ENCODE measurements at regions not wholly inside any gene's neighbourhood (a gene's known extent, or its start where the extent isn't known, plus 50 kb on each side); places are given as distances from the start of the nearest gene placed in this dataset.

DNA sequence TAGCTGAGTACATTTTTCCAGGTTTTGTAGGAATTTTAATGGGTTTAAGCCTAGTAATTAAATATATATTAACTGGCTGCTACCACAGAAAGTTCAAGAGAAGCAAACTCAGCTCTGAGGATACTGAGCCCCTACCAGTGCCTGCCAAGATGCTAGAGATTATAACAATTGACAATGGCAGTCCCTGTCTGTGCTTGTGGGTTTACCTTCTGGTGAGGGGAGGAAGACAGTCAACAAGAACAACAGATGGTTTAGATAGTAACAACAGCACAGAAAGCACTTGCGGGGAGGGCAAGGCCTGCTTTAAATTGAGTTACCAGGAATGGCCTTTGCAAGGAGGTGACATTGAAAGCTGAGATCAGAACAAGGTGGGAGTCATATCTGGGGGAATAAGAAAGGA lies 56.6 kb upstream of the ARHGEF3 start:
- DNase-seq (ENCODE audit: insufficient read length, low spot score) (no peak), FAIRE-seq (no peak)
- TF ChIP-seq, protein P1, sequence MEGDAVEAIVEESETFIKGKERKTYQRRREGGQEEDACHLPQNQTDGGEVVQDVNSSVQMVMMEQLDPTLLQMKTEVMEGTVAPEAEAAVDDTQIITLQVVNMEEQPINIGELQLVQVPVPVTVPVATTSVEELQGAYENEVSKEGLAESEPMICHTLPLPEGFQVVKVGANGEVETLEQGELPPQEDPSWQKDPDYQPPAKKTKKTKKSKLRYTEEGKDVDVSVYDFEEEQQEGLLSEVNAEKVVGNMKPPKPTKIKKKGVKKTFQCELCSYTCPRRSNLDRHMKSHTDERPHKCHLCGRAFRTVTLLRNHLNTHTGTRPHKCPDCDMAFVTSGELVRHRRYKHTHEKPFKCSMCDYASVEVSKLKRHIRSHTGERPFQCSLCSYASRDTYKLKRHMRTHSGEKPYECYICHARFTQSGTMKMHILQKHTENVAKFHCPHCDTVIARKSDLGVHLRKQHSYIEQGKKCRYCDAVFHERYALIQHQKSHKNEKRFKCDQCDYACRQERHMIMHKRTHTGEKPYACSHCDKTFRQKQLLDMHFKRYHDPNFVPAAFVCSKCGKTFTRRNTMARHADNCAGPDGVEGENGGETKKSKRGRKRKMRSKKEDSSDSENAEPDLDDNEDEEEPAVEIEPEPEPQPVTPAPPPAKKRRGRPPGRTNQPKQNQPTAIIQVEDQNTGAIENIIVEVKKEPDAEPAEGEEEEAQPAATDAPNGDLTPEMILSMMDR (IDR thresholded peaks at IDR 0.05; ENCODE audit: insufficient read depth, missing control alignments), result no peak

DNA sequence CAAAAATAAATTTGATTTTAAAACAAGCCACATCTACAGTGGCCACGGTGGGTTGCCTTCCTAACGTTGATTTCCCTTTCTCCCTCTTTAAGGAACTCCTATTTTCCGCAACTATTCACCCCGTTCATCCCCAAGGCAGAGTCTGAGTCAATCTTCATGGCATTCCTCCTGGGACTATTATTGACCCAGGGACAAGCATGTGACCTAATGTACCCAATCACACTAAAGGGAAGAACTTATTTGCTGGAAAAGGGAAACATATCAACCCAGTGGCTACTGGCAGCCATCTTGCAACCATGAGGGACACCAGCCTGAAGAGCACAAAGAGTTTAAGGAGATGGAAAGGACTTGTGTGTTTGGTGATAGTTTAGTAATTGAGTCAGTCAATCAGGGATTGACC lies 55.4 kb upstream of the ARHGEF3 start:
- FAIRE-seq (no peak), DNase-seq (ENCODE audit: insufficient read length, low spot score) (no peak)
- TF ChIP-seq, protein P1 (IDR thresholded peaks at IDR 0.05; ENCODE audit: insufficient read depth, missing control alignments), result no peak

DNA sequence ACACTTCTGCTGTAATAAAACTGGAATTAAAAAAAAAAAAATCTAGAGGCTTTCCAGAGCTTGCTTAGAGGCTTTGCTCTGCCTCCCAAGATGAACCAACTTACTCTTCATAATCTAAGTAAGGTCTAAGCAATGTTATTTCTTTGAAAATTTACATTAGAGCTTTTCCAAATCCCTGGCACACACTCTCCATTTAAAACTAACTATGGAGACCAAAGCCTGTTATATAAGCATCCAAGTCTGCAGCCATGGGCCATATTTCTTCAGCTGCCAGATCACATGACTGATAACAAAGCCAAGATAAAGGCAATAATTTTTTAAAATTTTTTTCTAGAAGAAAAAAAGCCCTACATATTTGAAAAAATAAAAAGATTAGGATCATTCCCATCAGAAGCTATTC lies 55.0 kb upstream of the ARHGEF3 start:
- FAIRE-seq, result no peak
- no peak for DNase-seq (ENCODE audit: insufficient read length, low spot score)
- TF ChIP-seq, protein P1 (IDR thresholded peaks at IDR 0.05; ENCODE audit: insufficient read depth, missing control alignments), result no peak

DNA sequence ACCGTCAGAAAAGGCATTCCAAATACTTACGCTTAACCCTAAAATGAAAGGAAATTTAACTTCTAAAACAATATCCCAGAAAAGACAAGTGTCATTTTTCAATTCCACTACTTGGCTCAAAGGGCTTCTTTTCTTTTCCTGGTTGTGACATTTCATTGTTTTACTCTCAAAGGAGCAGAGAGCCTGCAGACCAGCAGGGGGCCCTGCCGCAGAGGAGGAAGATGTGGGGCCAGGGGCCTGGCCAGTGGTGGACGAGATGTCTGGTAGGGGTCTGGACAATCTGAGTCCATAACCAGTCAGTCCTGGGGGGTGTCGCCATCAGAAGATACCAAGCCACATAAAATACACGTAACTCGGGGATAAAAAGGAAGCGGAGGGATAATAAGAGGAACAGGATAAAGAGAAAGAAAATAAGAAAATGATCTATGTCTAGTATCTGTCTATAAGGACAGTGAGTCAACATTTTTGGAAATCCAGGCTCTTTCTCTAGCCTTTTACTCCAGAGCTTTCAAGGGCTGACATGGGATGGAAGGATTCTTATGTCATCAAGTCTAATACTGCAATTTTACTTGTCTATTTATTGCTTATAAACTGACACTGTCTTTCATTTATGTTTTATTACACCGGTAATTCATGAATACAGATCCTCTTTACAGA lies 54.2 kb upstream of the ARHGEF3 start:
- DNase-seq (ENCODE audit: insufficient read length, low spot score) (no peak), FAIRE-seq (no peak)
- TF ChIP-seq, protein P1 (IDR thresholded peaks at IDR 0.05; ENCODE audit: insufficient read depth, missing control alignments), result peak; percentile 49

DNA sequence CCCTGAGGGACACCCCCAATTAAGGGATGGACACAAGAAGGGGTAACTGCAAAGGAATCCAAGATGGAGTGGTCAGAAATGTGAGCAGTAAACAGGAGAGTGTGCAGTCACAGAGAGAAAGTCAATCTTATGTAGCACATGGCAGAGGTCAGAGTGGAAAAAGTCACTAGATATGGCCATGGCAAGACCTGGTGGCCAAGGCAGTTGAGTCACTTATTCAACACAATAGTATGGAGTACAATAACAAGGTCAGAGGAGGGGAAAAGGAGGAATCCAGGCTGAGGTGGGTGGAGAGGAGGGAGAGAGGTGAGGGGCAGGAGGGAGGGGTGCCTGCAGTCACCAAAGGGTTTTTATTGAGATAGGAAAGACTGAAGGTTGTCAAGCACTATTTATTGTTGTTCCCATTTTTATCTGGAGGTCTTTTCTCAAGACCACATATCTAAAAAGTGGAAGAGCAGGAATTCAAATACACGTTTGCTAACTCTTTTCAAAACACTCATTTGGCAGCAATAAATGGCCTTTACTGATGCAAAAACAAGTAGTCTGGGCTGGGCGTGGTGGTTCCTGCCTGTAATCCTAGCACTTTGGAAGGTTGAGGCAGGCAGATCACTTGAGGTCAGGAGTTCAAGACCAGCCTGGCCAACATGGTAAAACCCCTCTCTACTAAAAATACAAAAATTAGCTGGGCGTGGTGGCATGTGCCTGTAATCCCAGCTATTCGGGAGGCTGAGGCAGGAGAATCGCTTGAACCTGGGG lies 53.3 kb upstream of the ARHGEF3 start:
- TF ChIP-seq, protein P1 (IDR thresholded peaks at IDR 0.05; ENCODE audit: insufficient read depth, missing control alignments), result no peak
- FAIRE-seq (no peak), DNase-seq (ENCODE audit: insufficient read length, low spot score) (no peak)

DNA sequence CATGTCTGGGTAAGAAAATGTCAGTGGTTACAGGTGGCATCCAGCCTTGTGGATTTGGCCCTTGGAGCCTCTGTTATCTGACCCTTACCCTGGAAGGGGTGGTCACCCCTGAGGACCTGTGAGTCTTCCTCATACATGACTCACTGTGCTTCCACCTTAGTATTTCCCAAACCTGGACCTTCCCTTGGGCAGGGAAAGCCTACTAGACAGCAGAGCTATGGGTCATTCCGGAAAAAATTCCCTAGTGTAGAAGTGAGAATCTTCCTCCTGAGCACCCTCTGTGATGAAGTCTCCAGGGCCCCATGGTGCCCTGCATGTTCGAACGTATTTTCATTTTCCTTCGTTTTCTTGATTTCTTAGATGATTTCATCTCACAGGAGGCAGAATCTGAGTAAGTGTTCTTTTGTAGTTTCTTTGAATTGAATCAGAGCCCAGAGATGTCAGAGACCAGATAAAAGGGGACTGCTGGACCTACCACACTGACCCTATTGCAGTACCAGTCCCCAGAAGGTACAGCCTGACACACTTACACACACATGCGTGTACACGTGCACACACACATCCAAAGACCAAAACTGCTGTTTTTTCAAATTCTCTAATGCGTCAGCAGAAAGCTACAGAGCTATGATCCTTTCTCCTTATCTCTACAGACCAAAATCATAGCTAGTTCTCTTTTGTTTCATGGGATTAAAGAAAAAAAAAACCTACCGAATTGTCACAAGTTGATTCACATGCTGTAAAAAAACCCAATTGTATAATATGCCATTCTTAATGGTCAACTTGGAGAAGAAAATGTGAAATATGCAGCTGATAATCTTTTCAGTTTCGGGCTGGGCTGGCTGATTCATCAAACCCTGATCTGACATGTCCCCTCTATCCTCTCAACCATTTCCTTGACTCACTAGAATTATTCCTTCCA lies 50.5 kb upstream of the ARHGEF3 start:
- no peak for DNase-seq (ENCODE audit: insufficient read length, low spot score)
- no peak for FAIRE-seq
- TF ChIP-seq, protein P1 (IDR thresholded peaks at IDR 0.05; ENCODE audit: insufficient read depth, missing control alignments), result no peak
